ENCODE measurements at regions not wholly inside any gene's neighbourhood (a gene's known extent, or its start where the extent isn't known, plus 50 kb on each side); places are given as distances from the start of the nearest gene placed in this dataset.

GRCh38 chr2:136363470-136363869, 245.5 kb upstream of the CXCR4 start:
- peak; percentile 92 for DNase-seq

- peak; percentile 74 for DNase-seq
These were observed 244.9 kb upstream of the CXCR4 start for GRCh38 chr2:136362676-136363390.

- DNase-seq: no peak
These were observed 243.6 kb upstream of the CXCR4 start for GRCh38 chr2:136361521-136361920.

- no peak for DNase-seq
These were observed 242.8 kb upstream of the CXCR4 start for GRCh38 chr2:136360790-136361189.

- DNase-seq: no peak
These were observed 241.4 kb upstream of the CXCR4 start for GRCh38 chr2:136359121-136359965.

GRCh38 chr2:136358576-136358975, 240.6 kb upstream of the CXCR4 start:
- DNase-seq: no peak

- DNase-seq: peak; percentile 87
These were observed 239.0 kb upstream of the CXCR4 start for GRCh38 chr2:136357007-136357380.

GRCh38 chr2:136356125-136357006, 238.4 kb upstream of the CXCR4 start:
- DNase-seq: peak; percentile 96

- DNase-seq: no peak
These were observed 233.7 kb upstream of the CXCR4 start for GRCh38 chr2:136351684-136352083.

GRCh38 chr2:136347981-136348380, 230.0 kb upstream of the CXCR4 start:
- no peak for DNase-seq

- DNase-seq: no peak
These were observed 226.4 kb upstream of the CXCR4 start for GRCh38 chr2:136344339-136344738.

GRCh38 chr2:136342138-136342537, 224.2 kb upstream of the CXCR4 start:
- no peak for DNase-seq

- DNase-seq: no peak
These were observed 217.0 kb upstream of the CXCR4 start for GRCh38 chr2:136334967-136335366.

GRCh38 chr2:136332436-136333095, 214.6 kb upstream of the CXCR4 start:
- DNase-seq: no peak

GRCh38 chr2:136331226-136331625, 213.3 kb upstream of the CXCR4 start:
- no peak for DNase-seq

- no peak for DNase-seq
These were observed 210.4 kb upstream of the CXCR4 start for GRCh38 chr2:136328207-136328795.

- no peak for DNase-seq
These were observed 209.4 kb upstream of the CXCR4 start for GRCh38 chr2:136327162-136327852.

- no peak for DNase-seq
These were observed 207.9 kb upstream of the CXCR4 start for GRCh38 chr2:136325844-136326331.

- no peak for DNase-seq
These were observed 207.0 kb upstream of the CXCR4 start for GRCh38 chr2:136324966-136325365.

GRCh38 chr2:136323935-136324334, 206.0 kb upstream of the CXCR4 start:
- DNase-seq: no peak

- DNase-seq: no peak
These were observed 205.2 kb upstream of the CXCR4 start for GRCh38 chr2:136323195-136323594.

GRCh38 chr2:136322428-136322827, 204.5 kb upstream of the CXCR4 start:
- no peak for DNase-seq

Measured in DMS79 treated with DMSO at 0.1 percent for 48 hours (cell line).